ENCODE measurements at regions not wholly inside any gene's neighbourhood (a gene's known extent, or its start where the extent isn't known, plus 50 kb on each side); places are given as distances from the start of the nearest gene placed in this dataset.

DNA sequence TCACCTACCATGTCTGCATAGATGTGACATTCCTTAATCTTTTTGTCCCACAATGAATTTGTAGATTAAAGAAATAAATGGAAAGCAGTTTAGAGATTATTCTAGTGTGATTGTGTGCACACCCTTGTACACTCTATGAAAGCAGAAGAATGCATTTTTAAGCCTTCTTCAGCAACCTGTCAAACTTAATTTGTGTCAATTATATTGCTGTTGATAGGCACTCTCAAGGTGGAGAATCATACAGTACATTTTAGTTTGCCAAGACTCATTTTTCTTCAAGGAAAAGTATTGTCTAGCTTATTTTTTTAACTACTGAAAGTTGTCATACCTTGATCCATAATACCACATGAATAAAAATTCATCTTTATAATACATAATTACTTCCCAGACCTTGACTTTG lies 1898.9 kb downstream of the OLFM4 start:
- H3K79me1 ChIP-seq (ENCODE audit: low read depth, low read length): no peaks in the 10 kb centered on the region
- H3K36me3 ChIP-seq (ENCODE audit: control insufficient read depth in 2 of 4, insufficient read depth in 4 of 4, low read length in 3 of 4): no peaks in the 10 kb centered on the region; a peak in 1 of 8 replicates
- H4K5ac ChIP-seq (ENCODE audit: insufficient read length, low read depth, low read length): no peak overlapping the region
- no peak overlapping the region for H2BK12ac ChIP-seq (ENCODE audit: low read depth, low read length)
- H2BK5ac ChIP-seq (ENCODE audit: low read depth, low read length): no peak overlapping the region
- no peak overlapping the region for H2AK5ac ChIP-seq (ENCODE audit: low read depth, low read length)
- H2AFZ ChIP-seq (ENCODE audit: low read length): no peak overlapping the region
- no peaks in the 10 kb centered on the region for H3K23me2 ChIP-seq (ENCODE audit: low read depth, low read length)
- TF ChIP-seq SIRT6 (IDR thresholded peaks at IDR 0.05; ENCODE audit: low read length) (no peak), RBBP5 (IDR thresholded peaks at IDR 0.05; ENCODE audit: borderline replicate concordance, low read depth, low read length) (no peak), KDM5A (IDR thresholded peaks at IDR 0.05; ENCODE audit: low read length) (no peak), EZH2 (IDR thresholded peaks at IDR 0.05; ENCODE audit: low read depth, low read length, severe bottlenecking) (no peak), JUN (IDR thresholded peaks at IDR 0.05; ENCODE audit: low read depth, low read length) (no peak), POU5F1 (IDR thresholded peaks at IDR 0.05; ENCODE audit: low read depth, low read length) (no peak), RAD21 (IDR thresholded peaks at IDR 0.05 in 1 of 2, conservative IDR thresholded peaks at IDR 0.05 in 1 of 2; ENCODE audit: low read depth in 2 of 2, low read length in 2 of 2) (no peak), TAF1 (IDR thresholded peaks at IDR 0.05; ENCODE audit: low read depth, low read length) (no peak), TAF7 (optimal IDR thresholded peaks at IDR 0.05; ENCODE audit: borderline replicate concordance, low read depth, low read length) (no peak), SIN3A (conservative IDR thresholded peaks at IDR 0.05 in 1 of 2, IDR thresholded peaks at IDR 0.05 in 1 of 2; ENCODE audit: low read depth in 1 of 2, low read length in 2 of 2) (no peak), KDM4A (IDR thresholded peaks at IDR 0.05; ENCODE audit: low read depth, low read length, severe bottlenecking) (no peak), PHF8 (conservative IDR thresholded peaks at IDR 0.05; ENCODE audit: low read depth, low read length) (no peak), CREB1 (IDR thresholded peaks at IDR 0.05) (no peak), SP4 (IDR thresholded peaks at IDR 0.05; ENCODE audit: low read length) (no peak)
- TF ChIP-seq, protein P1, sequence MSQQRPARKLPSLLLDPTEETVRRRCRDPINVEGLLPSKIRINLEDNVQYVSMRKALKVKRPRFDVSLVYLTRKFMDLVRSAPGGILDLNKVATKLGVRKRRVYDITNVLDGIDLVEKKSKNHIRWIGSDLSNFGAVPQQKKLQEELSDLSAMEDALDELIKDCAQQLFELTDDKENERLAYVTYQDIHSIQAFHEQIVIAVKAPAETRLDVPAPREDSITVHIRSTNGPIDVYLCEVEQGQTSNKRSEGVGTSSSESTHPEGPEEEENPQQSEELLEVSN (IDR thresholded peaks at IDR 0.05): no peak
- H3K4me3 ChIP-seq (ENCODE audit: extremely low read depth in 1 of 4, insufficient read depth in 2 of 4, low read depth in 3 of 4, low read length in 4 of 4): no peak overlapping the region
- H3K27ac ChIP-seq (ENCODE audit: low read depth, low read length): no peak overlapping the region
- H3K9me3 ChIP-seq (ENCODE audit: insufficient read depth in 2 of 2, low read depth in 1 of 2, low read length in 1 of 2): peaks cover 7 to 8% of the 10 kb centered on the region in 2 experiments; a peak in 3 of 4 replicates
- ChIA-PET CTCF (ENCODE audit: partially characterized antibody) (no interaction called here), POLR2A (ENCODE audit: partially characterized antibody) (no interaction called here)
- H3K27me3 ChIP-seq (replicated peaks in 1 of 4; ENCODE audit: control insufficient read depth in 3 of 4, extremely low read depth in 1 of 4, insufficient read depth in 3 of 4, low read length in 3 of 4): no peaks in the 10 kb centered on the region
- H3K18ac ChIP-seq (ENCODE audit: extremely low read depth, low read length): no peak overlapping the region
- FAIRE-seq (no peak), DNase-seq (ENCODE audit: low read depth in 1 of 2, low spot score in 2 of 2) (no peak)
- H3K56ac ChIP-seq (replicated peaks; ENCODE audit: insufficient read length, low read depth, low read length): no peak overlapping the region
- no peak overlapping the region for H3K4ac ChIP-seq (replicated peaks; ENCODE audit: insufficient read length, low read depth, low read length)
- no peaks in the 10 kb centered on the region for H3K4me1 ChIP-seq (replicated peaks in 1 of 4; ENCODE audit: control insufficient read depth in 3 of 4, insufficient read depth in 4 of 4, low read length in 3 of 4)
- H3K14ac ChIP-seq (ENCODE audit: insufficient read length): no peak overlapping the region
- no peaks in the 10 kb centered on the region for H3K79me2 ChIP-seq (ENCODE audit: control insufficient read depth in 1 of 2, insufficient read depth in 2 of 2, low read length in 2 of 2)
- no peak overlapping the region for H4K8ac ChIP-seq (ENCODE audit: extremely low read depth, insufficient read depth, low read length)
- no peak overlapping the region for H3K23ac ChIP-seq (ENCODE audit: insufficient read length)
- no peaks in the 10 kb centered on the region for H4K20me1 ChIP-seq (replicated peaks in 1 of 2; ENCODE audit: control insufficient read depth in 1 of 2, insufficient read depth in 2 of 2, low read length in 2 of 2)
- H4K91ac ChIP-seq (replicated peaks; ENCODE audit: insufficient read length, low read length): no peak overlapping the region
- no peak overlapping the region for H2BK15ac ChIP-seq (ENCODE audit: low read length)
- H2BK20ac ChIP-seq (ENCODE audit: low read length): no peak overlapping the region
- H2BK120ac ChIP-seq (replicated peaks; ENCODE audit: low read depth, low read length): no peak overlapping the region
- H3K4me2 ChIP-seq (ENCODE audit: insufficient read depth in 1 of 2, low read depth in 2 of 2, low read length in 2 of 2): no peak overlapping the region
- H3K9ac ChIP-seq (replicated peaks in 1 of 4; ENCODE audit: extremely low read depth in 1 of 4, low read depth in 3 of 4, low read length in 3 of 4): no peak overlapping the region

Data from H1 (cell line).